HG03159 (cell line): ENCODE measurements at regions not wholly inside any gene's neighbourhood (a gene's known extent, or its start where the extent isn't known, plus 50 kb on each side); places are given as distances from the start of the nearest gene placed in this dataset.

Source experiments
- ATAC-seq: cut with Tn5 transposase; IDR thresholded peaks from one replicate; pipeline ENCODE4 v1.9.1; 2021; ENCODE audit warnings: mild to moderate bottlenecking, moderate library complexity; ENCODE audit not compliant: unreplicated experiment

DNA sequence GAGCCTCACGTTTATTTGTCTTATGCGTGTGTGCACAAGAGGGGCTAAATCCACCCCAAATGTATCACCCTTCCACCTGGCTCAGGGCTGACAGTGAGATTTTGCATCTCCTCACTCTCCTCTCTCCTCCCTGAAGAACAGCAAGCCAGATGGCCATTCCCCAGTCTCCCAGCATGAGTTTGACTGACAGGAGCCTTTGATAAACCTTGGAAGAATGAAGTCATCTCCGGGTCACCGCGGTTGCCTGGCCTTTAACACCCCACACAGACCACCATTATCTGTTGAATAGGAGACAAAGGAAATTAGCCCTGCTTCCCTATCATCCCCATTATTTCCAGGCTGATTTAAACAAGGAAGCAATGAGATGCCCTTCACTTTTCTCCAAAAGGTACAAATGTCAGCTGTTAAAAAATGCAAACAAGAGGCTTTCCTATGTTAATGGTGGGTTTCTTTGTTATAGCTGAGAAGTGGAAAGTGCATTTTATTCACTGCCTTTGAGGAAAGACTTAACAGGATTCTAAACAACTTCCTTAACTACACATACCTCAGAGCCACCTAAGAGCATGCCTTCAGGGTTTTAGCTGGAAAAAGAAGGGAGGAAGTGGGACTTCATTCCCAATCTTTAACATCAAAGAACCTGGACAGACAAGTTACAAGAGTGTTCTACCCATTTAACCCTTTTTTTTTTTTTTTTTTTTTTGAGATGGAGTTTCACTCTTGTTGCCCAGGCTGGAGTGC lies 524.8 kb upstream of the ID4 start:
- ATAC-seq = no peak

DNA sequence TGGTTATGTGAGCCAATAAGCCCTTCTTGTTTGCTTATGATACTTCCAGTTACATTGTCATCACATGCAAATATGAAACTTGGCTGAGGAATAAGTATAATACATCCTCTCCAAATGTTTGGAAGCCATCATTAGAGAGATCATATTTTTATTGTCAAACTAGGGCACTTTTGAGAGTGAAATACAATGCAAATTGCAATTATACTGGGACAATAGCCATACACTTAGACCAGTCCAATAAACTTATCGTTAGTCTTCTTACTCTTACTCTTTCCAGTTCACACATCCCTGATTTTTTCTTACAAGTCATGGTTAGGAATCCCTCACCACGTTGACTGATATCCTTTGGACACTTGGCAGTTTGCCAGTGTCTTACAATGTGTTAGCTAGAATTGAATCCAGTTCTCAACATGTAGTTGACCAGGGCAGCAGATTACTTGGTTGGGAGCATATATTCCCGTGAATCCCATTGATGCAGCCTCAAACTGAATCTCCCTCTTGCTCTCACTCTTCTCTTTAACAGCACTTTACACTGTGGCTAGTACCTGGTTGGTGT lies 519.7 kb upstream of the ID4 start:
- no peak for ATAC-seq

DNA sequence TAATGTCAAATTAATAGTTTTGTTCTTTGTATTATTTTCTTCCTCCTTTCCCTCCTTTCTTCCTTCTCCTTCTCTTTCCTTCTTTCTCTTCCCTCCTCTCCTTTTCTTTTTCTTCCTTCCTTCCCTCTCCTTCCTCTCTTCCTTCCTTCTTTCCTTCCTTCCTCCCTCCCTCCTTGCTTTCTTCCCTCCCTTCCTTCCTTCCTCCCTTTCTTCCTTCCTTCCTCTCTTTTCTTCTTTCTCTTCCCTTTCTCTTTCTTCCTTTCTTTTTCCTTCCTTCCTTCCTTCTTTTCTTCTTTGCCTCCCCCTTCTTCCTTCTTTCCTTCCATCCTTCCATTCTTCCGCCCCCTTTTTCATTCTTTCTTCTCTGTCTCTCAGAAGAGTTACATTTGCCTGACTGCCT lies 518.2 kb upstream of the ID4 start:
- ATAC-seq = no peak

DNA sequence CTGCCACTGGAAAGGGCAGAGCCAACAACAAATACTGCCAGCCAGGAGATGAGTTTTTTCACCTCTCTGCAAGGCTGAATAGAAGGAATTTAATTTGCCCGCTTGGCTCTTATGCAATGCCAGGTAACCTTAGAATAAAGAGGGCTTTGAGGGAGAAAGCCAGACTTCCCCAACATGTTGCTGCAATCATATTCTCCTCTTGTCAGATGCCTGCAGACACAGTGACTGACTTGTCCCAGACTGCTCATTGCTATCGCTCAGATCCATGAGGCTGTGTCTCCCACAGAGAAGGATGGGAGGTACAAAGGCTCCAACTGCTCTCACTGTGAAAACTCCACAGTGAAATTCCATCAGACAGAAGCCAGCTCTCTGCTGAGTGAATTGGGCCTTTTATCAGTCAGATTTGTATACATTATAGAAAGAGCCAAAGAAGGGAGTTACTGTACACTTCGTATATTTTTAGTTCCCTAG lies 517.0 kb upstream of the ID4 start:
- no peak for ATAC-seq

DNA sequence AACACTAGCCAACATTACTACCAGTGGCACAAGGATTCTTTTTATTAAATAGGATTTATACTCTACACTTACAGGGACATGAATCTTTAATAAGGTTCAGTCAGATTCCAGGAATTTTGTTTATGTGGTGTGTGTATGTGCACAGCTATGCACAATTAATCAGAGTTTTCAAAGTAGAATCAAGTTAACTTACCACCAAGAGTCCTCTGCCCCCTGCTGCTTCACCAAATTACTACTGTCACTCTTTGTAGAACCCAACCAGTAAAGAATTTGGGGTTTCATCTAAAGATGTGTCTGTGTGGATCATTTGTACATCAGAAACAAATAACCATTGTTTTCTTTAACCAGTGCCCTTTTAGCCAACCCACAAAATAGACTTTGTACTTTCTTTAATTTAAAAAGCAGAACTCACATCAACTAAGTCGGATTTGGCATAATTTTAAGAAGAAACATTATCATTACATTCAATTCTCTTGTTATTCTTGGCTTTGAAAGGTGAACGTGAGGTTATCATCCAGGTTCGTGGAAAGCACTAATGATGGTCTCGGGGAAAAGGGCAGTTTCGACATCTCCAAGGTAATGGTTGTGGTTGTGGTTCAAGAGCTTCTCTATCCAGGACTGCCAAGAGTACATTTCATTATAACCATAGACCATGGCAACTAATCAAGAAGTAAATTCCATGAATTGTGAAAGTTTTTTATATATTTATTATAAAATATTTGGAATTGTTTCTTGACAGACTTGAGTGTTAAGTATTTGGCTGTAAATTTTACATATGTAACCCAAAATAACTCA lies 514.3 kb upstream of the ID4 start:
- no peak for ATAC-seq

DNA sequence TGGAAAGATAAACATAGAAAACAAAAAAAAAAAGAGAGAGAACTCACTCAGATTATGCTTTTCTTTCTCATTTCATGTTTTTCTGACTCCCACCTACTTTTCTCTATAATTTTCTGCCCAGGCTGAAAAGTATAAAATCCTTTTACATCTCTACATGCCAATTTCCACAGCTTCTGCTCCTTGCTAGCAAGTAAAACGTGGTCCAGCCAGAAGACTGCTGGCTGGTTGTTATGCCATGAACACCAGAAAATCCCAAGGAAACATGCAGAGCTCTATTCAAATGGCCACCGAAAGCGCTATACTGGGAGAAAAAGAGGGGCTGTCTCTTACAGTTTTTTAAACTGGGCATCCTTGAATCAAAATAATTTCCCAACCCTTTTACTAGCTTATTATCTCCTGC lies 512.8 kb upstream of the ID4 start:
- no peak for ATAC-seq

DNA sequence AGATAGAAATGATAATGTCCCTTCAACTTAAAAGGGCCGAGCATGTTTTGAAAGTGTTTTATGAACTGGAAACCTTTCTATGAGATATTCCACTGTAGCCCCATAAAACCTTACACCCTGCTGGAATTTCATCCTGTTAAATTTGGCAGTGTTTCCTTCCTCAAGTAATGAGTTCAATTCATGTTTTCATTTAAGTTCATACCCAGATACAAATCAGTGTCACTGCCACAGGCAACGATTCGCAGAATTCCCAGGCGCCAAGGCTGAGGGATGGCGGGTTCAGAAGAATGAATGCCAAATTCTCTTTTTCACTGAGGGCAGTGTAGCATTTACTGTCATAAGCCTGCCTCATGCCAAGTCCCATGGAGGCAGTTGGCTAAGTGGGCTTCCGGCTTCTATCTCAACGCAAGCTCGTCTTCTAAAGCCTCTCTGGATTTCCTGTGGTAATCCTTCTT lies 511.8 kb upstream of the ID4 start:
- no peak for ATAC-seq

DNA sequence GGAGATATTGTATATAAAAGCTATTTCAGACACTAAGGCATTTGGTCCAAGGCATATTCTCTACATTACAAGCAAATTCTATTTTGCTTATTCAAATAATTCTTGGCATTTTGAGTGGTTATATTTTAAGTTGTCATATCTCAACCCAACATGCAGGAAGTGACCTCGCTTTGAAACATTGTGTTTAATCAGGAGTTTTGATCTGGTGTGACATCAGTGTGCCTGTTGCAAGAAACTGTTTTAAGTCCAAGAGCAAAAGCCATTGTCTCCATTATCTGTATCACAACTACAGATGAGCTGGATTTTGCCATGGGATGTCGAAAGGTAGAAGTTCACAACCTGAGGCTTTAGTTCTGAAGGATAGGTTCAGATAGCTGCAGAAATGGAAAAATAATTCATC lies 509.9 kb upstream of the ID4 start:
- ATAC-seq = no peak

DNA sequence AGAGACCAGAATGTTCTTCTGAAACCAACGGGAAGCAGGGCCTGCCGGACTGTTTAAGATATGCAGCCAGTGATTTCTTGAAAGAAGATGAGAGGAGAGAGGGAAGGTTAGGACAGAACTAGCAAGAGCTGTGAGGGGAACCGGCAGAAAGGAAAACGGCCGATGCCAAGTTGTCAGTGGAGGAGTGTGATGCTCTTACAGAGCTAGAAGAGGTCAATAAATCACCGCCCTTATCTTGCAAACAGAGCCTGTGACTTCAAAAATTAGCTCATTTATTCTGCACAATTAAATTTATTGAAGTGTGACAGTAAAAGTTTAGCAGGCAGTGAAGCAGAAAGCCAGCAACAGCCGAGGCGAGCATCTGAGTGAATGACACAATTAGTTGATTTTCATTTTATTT lies 509.5 kb upstream of the ID4 start:
- ATAC-seq = no peak

DNA sequence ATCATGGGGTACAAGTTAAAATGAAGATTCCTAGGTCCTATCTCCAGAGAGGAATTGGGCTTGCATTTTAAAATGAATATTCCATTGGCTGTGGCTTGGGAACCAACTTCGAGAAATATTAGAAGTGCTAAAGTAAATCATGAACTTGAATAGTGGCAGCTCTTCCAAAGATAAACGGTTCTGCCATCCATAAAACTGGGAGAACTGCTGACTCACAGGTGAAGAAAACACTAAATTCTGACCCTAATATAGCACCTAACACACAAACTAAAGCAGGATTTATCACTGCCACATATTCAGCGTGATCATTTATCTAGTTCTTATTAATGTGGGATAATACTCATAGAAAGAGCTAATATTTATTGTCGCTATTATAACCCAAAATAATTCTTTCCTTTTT lies 508.1 kb upstream of the ID4 start:
- no peak for ATAC-seq

DNA sequence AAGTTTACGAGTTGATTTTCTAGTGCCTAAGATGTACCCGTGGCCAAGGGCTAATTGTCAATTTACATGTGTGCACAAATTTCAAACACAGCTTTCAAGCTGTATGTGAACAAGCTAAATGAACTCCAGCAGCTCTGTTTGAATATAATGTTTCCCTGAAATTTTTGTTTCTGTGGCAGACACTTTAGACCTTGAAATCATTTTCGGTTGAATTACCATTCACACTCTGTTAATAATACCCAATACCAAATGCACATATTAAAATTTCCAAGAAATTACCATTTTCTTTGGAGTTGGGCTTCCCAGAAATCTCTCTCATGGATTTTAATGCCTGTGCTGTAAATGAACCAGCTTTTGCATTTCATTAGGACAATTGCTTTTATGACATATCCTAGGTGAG lies 506.1 kb upstream of the ID4 start:
- ATAC-seq = no peak

DNA sequence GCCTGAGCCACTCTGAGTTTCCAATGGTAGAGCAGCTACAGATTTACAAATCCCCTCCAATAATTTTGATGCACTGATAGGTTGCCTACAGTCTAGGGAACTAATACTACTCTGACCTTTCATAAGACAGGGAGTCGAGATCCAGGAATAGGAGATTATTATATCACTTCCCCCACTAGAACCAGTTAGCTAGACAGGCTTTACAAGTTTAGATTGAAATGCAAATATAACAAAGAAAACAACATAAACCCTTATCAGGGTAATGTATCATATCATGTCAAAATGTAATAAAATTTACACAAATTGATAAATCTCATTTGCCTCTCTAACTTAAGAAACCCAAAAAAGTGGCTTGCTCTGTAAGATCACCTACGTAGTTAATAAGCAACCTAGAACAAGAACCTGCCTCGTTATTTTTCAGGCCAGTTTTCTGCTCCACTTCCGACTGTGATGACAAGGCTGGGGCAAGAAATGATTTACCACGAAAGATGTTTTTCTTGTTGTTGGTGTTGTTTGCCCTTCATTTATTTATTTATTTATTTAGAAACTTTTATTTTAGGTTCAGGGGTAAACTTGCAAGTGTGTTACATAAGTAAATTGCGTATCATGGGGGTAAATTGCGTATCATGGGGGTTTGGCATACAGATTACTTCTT lies 504.2 kb upstream of the ID4 start:
- ATAC-seq = no peak

DNA sequence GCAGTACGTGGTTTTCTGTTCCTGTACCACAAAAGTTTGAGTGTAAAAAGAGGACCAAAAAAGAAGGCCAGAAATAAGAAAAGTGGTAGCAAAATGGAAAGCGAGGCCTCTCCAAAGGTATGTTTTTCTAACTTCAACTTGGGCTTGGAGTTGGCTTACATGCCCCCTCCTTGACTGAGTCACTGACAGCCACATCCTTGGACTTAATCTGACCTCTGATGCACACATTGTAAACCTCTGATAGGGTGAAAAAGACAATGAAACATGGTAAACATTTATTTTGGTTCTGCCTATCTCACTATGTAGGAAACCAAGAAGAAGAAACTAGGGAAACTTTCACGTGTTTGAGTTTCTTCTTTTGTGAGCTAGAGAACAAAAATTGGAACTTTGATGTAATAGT lies 503.2 kb upstream of the ID4 start:
- ATAC-seq = no peak

DNA sequence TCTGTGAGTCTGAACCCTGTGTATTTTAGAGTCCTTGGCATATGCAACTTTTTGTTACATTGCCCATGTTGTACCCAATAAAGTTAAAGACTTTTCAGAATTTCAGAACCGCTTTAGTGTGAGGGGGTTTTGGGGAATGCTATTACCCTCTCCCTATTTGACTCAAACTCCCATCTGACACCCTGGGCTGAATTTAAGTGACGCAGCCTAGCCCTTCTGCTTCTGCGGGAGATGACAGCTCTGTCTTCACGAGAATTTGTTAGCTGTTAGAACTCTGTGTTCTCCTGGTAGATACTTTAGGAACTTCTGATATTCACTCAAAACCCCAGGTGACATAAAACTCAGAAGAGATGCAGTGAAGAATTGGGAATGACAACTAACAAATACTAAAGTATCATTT lies 500.6 kb upstream of the ID4 start:
- no peak for ATAC-seq

DNA sequence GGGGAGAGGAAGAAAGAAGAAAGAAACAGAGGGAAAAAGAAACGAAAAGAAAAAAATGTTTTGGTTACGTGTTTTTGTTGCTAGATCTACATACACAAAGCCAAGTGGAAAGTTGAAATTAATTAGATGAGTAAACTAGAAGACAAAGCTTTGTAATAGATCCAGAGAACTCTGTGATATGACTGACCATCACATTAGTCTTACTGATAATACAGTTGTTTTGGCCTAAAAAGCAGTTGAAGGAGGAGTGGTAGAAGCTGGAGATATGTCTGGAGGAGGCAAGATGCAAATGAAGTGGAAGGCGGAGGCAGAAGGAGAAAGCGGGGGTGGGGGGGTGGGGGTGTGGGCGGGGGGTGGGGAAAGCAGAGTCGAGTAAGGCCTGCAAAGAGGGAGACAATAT lies 500.1 kb upstream of the ID4 start:
- ATAC-seq = no peak

DNA sequence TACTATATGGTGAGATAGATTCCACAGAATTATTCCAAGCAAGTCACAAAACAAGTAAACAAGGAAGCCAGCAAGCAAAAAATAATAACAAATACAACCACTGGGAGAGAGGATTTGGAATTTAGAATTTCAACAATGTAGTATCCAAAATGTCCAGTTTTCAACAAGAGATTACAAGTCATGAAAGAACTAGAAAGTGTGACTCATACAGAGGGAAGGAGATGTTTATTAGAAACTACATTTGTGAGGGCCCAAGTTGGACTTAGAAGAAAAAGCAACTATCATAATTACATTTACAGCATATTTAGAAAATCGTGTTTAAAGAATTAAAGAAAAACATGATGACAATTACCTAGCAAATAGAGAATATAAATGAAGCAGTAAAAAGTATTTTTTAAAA lies 494.6 kb upstream of the ID4 start:
- ATAC-seq = no peak

DNA sequence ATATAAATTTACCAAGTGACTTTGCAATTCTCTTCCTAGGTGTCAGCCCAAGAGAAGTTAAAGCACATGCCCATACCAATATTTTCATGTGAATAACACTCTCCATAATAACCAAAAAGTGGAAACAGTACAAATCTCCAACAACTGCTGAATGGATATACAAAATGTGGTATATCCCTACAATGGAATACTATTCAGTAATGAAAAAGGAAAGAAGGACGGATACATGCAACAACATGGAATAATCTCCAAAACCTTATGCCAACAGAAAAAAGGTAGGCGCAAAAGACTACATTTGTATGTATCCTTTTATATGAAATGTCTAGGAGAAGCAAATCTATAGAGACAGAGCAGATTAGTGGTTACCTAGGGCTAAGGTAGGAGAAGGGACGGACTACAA lies 487.7 kb upstream of the ID4 start:
- no peak for ATAC-seq

DNA sequence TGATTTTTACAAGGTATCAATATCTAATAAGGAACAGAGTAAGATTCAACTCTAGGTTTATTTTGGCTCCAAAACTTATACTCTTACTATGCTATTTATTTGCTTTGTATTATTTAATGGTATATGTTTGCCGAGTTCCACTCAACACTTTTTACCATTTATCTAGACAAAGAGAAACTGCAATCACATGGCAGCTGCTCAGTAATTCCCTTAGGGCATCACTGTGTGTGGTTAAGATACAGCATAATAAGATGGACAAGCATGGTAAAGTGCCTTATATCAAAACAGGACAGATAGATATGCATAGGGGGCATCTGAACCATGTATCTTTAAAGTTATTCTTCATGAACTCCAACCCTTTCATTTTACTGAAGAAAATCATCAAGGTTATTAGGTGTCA lies 483.0 kb upstream of the ID4 start:
- ATAC-seq = no peak

DNA sequence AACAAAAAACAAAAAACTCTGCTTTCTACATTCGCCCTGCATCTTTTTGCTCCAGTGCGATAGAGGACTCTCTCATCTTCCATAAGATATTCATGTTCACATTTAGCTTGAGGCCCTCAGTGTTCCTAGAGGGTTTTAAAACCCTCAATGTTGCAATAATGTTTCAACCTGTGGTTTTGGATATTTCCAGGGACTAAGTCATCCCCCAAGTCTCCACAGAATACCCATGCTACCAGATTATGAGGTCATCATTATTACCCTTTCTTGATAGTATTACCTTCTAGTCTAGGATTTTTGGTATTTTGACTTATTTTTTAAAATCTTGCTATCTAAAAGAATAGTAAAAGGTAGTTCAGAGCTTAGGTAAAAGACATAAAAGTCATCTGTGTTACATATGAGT lies 480.5 kb upstream of the ID4 start:
- ATAC-seq = no peak

DNA sequence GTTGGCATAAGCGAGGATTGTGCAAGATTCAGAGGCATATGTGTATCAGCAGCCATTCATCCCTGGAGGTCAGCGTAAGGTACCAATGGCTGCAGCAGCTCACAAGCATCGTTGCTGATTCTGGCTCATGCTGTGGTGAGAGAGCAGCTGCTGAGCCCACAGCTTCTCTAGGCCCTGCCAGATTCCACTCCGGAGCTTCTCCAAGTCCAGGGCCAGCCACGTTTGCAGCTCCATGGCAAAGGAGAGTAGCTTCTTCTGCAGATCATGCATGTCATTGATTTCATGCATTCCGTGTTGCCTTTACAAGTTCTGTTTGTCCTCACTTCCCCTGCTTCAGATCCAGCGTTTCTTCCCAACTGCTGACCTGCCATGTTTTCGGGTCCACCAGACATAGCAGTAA lies 474.8 kb upstream of the ID4 start:
- no peak for ATAC-seq

DNA sequence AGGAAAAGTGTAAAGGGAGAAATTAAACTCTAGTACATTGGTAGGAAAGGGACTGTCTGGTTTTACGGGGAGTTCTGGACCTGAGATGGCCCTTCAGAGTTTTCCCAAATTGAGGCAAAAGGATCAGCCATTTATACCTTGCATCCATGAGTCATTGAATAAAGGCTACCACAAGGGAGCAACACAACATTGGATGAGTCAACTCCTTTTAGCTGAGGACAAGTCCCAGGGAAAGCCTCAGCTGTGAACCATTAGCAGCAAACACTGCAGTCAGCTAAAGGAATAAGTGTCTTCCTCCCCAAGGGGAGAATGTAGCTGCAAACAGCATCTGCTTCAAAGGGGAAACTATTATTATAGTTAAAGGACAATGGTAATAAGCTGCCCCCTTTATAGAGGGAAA lies 468.7 kb upstream of the ID4 start:
- no peak for ATAC-seq

DNA sequence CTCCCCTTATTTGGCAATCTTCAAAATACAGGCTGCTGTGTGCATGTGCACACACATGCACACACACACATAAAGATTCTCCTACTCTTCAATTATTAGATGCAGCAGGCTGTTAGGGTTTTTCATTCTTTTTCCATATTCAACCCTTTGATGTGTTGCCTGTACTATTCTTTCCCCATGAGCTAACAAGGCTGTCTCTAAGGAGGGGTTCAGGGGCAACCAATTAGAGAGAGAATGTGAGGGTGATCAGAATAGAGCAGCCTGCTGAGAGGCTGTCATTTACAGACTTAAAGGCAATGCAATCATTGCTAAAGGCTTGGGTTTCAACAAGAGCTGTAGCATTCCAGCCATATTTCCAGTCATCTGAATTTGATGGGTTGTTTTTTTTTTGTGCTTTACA lies 467.4 kb upstream of the ID4 start:
- ATAC-seq = no peak
